Stimulated activated naive CD4-positive, alpha-beta T cell treated with Interleukin-2 at 50 U/mL for 16 hours (primary cell): ENCODE measurements at regions not wholly inside any gene's neighbourhood (a gene's known extent, or its start where the extent isn't known, plus 50 kb on each side); places are given as distances from the start of the nearest gene placed in this dataset.
"Not testable (repeated sequence)": the region's sequence is repeated elsewhere in the genome, so short reads cannot be mapped to it uniquely, and the experiment has no call there.

Source experiments
- DNase-seq: peaks from one replicate; lab custom pipeline; 2025; lab: John Stamatoyannopoulos, UW

- no peak for DNase-seq
Measured at GRCh38 chr6:85081102-85081501, 316.7 kb upstream of the TBX18 start.

- no peak for DNase-seq
Measured at GRCh38 chr6:85079761-85080160, 315.4 kb upstream of the TBX18 start.

- DNase-seq = no peak
Measured at GRCh38 chr6:85078058-85078457, 313.7 kb upstream of the TBX18 start.

- DNase-seq = no peak
Measured at GRCh38 chr6:85077098-85077497, 312.7 kb upstream of the TBX18 start.

- not testable (repeated sequence) for DNase-seq
Measured at GRCh38 chr6:85071845-85072244, 307.4 kb upstream of the TBX18 start.

GRCh38 chr6:85069577-85069976 is 305.2 kb upstream of the TBX18 start:
- DNase-seq = no peak

- DNase-seq = no peak
Measured at GRCh38 chr6:85068221-85068620, 303.8 kb upstream of the TBX18 start.

- no peak for DNase-seq
Measured at GRCh38 chr6:85066266-85066665, 301.9 kb upstream of the TBX18 start.

GRCh38 chr6:85065831-85066230 is 301.4 kb upstream of the TBX18 start:
- no peak for DNase-seq

GRCh38 chr6:85063611-85064010 is 299.2 kb upstream of the TBX18 start:
- DNase-seq = no peak

- no peak for DNase-seq
Measured at GRCh38 chr6:85062884-85063283, 298.5 kb upstream of the TBX18 start.

- DNase-seq = no peak
Measured at GRCh38 chr6:85058806-85059205, 294.4 kb upstream of the TBX18 start.

GRCh38 chr6:85050149-85050548 is 285.8 kb upstream of the TBX18 start:
- DNase-seq = no peak

GRCh38 chr6:85049282-85049681 is 284.9 kb upstream of the TBX18 start:
- no peak for DNase-seq

GRCh38 chr6:85047818-85048217 is 283.4 kb upstream of the TBX18 start:
- no peak for DNase-seq

- DNase-seq = not testable (repeated sequence)
Measured at GRCh38 chr6:85045767-85046166, 281.4 kb upstream of the TBX18 start.

- no peak for DNase-seq
Measured at GRCh38 chr6:85044361-85044760, 280.0 kb upstream of the TBX18 start.

- DNase-seq = no peak
Measured at GRCh38 chr6:85041376-85041775, 277.0 kb upstream of the TBX18 start.

GRCh38 chr6:85037221-85037620 is 272.8 kb upstream of the TBX18 start:
- DNase-seq = no peak

GRCh38 chr6:85035766-85036165 is 271.4 kb upstream of the TBX18 start:
- DNase-seq = no peak

- DNase-seq = no peak
Measured at GRCh38 chr6:85033547-85033946, 269.1 kb upstream of the TBX18 start.

- no peak for DNase-seq
Measured at GRCh38 chr6:85026021-85026420, 261.6 kb upstream of the TBX18 start.

- no peak for DNase-seq
Measured at GRCh38 chr6:85023721-85024120, 259.3 kb upstream of the TBX18 start.

- no peak for DNase-seq
Measured at GRCh38 chr6:85017352-85017751, 253.0 kb upstream of the TBX18 start.

- no peak for DNase-seq
Measured at GRCh38 chr6:85016726-85017125, 252.3 kb upstream of the TBX18 start.
